Stimulated activated CD8-positive, alpha-beta memory T cell treated with anti-CD3 and anti-CD28 coated beads, Interleukin-12 subunit alpha, Interleukin-12 subunit beta, amount 100 ng/mL, for 24 hours (primary cell): ENCODE measurements at regions not wholly inside any gene's neighbourhood (a gene's known extent, or its start where the extent isn't known, plus 50 kb on each side); places are given as distances from the start of the nearest gene placed in this dataset.
"Not testable (repeated sequence)": the region's sequence is repeated elsewhere in the genome, so short reads cannot be mapped to it uniquely, and the experiment has no call there.

Source experiments
- DNase-seq: peaks from one replicate; pipeline ENCODE4 v3.0.0-alpha.2; 2020; ENCODE audit errors: extremely low read depth

- DNase-seq: no peak
These were observed 57.9 kb downstream of the GPR101 start for GRCh38 chrX:136975684-136976470.

GRCh38 chrX:136967966-136968365 is 65.8 kb downstream of the GPR101 start:
- DNase-seq: no peak

- DNase-seq: no peak
These were observed 69.8 kb downstream of the GPR101 start for GRCh38 chrX:136963973-136964372.

GRCh38 chrX:136961594-136962135 is 72.1 kb downstream of the GPR101 start:
- DNase-seq: no peak

- no peak for DNase-seq
These were observed 74.4 kb upstream of the RBMX start for GRCh38 chrX:136954930-136955329.

- peak; percentile 15 for DNase-seq
These were observed 73.6 kb upstream of the RBMX start for GRCh38 chrX:136953867-136954787.

GRCh38 chrX:136950211-136950610 is 69.7 kb upstream of the RBMX start:
- DNase-seq: no peak

GRCh38 chrX:136941396-136942337 is 61.1 kb upstream of the RBMX start:
- DNase-seq: no peak

GRCh38 chrX:136936183-136936549 is 55.6 kb upstream of the RBMX start:
- DNase-seq: no peak

- DNase-seq: not testable (repeated sequence)
These were observed 55.1 kb upstream of the RBMX start for GRCh38 chrX:136935533-136936182.

GRCh38 chrX:136934652-136935051 is 54.1 kb upstream of the RBMX start:
- DNase-seq: not testable (repeated sequence)

- DNase-seq: no peak
These were observed 53.2 kb upstream of the RBMX start for GRCh38 chrX:136933611-136934145.

GRCh38 chrX:136931661-136932060 is 51.1 kb upstream of the RBMX start:
- DNase-seq: no peak
